CD4-positive, alpha-beta T cell (primary cell): ENCODE measurements at regions not wholly inside any gene's neighbourhood (a gene's known extent, or its start where the extent isn't known, plus 50 kb on each side); places are given as distances from the start of the nearest gene placed in this dataset.

Experiments used
- ATAC-seq: fragments of 200-7000 bp; cut with Tn5 transposase; one replicate; pipeline ENCODE4 v1.10.0; 2022; ENCODE audit warnings: mild to moderate bottlenecking; ENCODE audit not compliant: poor library complexity
- CTCF ChIA-PET: fragments of 350-600 bp; sonication (Branson Sonifier 250); formaldehyde crosslinking; loops from one replicate; lab custom pipeline; 2021; ENCODE audit warnings: antibody characterized with exemption, inconsistent platforms; lab: Charles Lee
- POLR2A ChIA-PET: fragments of 350-600 bp; sonication (Branson Sonifier 250); formaldehyde crosslinking; loops from one replicate; lab custom pipeline; 2021; ENCODE audit warnings: antibody characterized with exemption, inconsistent platforms; lab: Charles Lee
- DNase-seq, 14 experiments: peaks; one replicate each; pipeline ENCODE4 v3.0.0-alpha.2; 2013 to 2020; ENCODE audit warnings: mixed read lengths in 2 of 14
- H3K27ac ChIP-seq, 2 donors: one replicate each; pipeline versions ENCODE4 v1.5.1 to v1.7.0; 2013; ENCODE audit warnings: low read length in 2 of 2, low read depth in 1 of 2, mild to moderate bottlenecking in 1 of 2
- H3K27me3 ChIP-seq, 2 experiments: 1 replicate in 1 of 2; 2 replicates in 1 of 2; pipeline versions ENCODE4 v1.6.1 to v1.7.0; 2013; ENCODE audit warnings: low read length in 2 of 2, control low read depth in 1 of 2, mild to moderate bottlenecking in 1 of 2, moderate library complexity in 1 of 2; ENCODE audit not compliant: insufficient read depth in 2 of 2, control insufficient read depth in 1 of 2
- H3K36me3 ChIP-seq: one replicate; pipeline ENCODE4 v1.6.1; 2013; ENCODE audit warnings: low read length, control low read depth; ENCODE audit not compliant: insufficient read depth
- H3K4me1 ChIP-seq: one replicate; pipeline ENCODE4 v1.6.1; 2013; ENCODE audit warnings: low read length, control low read depth; ENCODE audit not compliant: insufficient read depth
- H3K4me3 ChIP-seq: one replicate; pipeline ENCODE4 v1.5.1; 2013; ENCODE audit warnings: mild to moderate bottlenecking, low read length, moderate library complexity
- H3K9me3 ChIP-seq, 2 experiments: 1 replicate in 1 of 2; 2 replicates in 1 of 2; pipeline versions ENCODE4 v1.6.1 to v1.7.0; 2013; ENCODE audit warnings: low read length in 2 of 2, mild to moderate bottlenecking in 2 of 2, control low read depth in 1 of 2, moderate library complexity in 1 of 2; ENCODE audit not compliant: control insufficient read depth in 1 of 2, insufficient read depth in 1 of 2
- H3K27ac Mint-ChIP-seq: one replicate; pipeline ENCODE4 v1.8.0; 2020; ENCODE audit warnings: mixed read lengths
- H3K27me3 Mint-ChIP-seq: one replicate; pipeline ENCODE4 v1.8.0; 2021; ENCODE audit warnings: mixed read lengths
- H3K36me3 Mint-ChIP-seq: one replicate; pipeline ENCODE4 v1.8.0; 2021; ENCODE audit warnings: low read depth, mixed read lengths
- H3K4me1 Mint-ChIP-seq: one replicate; pipeline ENCODE4 v1.8.0; 2021; ENCODE audit warnings: low read depth, mixed read lengths
- H3K4me3 Mint-ChIP-seq: one replicate; pipeline ENCODE4 v1.8.0; 2020; ENCODE audit warnings: mild to moderate bottlenecking, mixed read lengths
- H3K9me3 Mint-ChIP-seq: one replicate; pipeline ENCODE4 v1.8.0; 2020; ENCODE audit warnings: mixed read lengths
- intact Hi-C, 2 experiments: fragments of 100-400 bp; cut with DNase I in 1 of 2; cut with micrococcal nuclease in 1 of 2; formaldehyde crosslinking; loops; one replicate each; pipeline versions ENCODE4 v1.15.1 to v1.9.0; 2023 to 2025; cut with DNase I, micrococcal nuclease
- TF ChIP-seq, protein P1 (sequence below): fragments of 200-600 bp; IDR thresholded peaks from one replicate; pipeline ENCODE4 v1.8.0; 2022; ENCODE audit warnings: antibody characterized with exemption, mild to moderate bottlenecking

DNA sequence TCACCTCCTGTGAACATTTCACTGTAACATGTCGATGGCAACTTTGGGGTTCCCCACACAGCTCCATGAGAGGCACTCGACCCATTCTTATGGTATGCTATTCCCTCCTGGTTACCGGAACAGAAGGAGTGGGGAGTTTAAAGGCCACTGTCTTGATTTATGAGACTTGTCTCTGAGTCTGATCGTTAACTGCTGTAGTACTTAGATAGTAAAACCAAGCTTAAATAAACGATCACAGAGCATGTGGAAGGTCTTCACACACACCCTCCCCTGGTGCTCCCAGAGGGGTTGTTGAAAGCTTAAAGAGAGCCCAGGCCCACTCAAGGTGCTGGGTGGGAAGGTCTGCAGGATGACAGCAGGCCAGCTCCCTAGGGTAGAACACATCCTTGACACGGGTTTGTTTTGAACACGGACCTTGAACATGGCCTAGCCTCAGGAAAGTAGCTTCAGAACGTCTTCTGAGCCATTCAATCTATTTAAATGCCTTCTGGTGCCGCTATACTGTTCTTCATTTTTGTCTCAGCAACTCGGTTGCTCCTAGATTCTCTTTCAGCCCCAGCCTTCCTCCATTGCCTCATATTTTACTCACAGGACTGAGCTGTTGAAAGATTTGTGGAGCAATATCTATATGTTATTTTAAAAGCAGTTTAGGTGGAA lies 335.3 kb downstream of the FGFR2 start:
- Mint-ChIP-seq H3K27ac (no peak overlapping the region), H3K9me3 (no peaks in the 10 kb centered on the region), H3K27me3 (no peaks in the 10 kb centered on the region), H3K36me3 (no peaks in the 10 kb centered on the region), H3K4me3 (no peak overlapping the region), H3K4me1 (no peaks in the 10 kb centered on the region)
- no peaks in the 10 kb centered on the region for H3K27me3 ChIP-seq
- no peak overlapping the region for H3K4me3 ChIP-seq
- ATAC-seq (no peak), DNase-seq (no peak)
- POLR2A ChIA-PET = no interaction called here
- no peaks in the 10 kb centered on the region for H3K9me3 ChIP-seq
- no peaks in the 10 kb centered on the region for H3K36me3 ChIP-seq
- TF ChIP-seq, protein P1, sequence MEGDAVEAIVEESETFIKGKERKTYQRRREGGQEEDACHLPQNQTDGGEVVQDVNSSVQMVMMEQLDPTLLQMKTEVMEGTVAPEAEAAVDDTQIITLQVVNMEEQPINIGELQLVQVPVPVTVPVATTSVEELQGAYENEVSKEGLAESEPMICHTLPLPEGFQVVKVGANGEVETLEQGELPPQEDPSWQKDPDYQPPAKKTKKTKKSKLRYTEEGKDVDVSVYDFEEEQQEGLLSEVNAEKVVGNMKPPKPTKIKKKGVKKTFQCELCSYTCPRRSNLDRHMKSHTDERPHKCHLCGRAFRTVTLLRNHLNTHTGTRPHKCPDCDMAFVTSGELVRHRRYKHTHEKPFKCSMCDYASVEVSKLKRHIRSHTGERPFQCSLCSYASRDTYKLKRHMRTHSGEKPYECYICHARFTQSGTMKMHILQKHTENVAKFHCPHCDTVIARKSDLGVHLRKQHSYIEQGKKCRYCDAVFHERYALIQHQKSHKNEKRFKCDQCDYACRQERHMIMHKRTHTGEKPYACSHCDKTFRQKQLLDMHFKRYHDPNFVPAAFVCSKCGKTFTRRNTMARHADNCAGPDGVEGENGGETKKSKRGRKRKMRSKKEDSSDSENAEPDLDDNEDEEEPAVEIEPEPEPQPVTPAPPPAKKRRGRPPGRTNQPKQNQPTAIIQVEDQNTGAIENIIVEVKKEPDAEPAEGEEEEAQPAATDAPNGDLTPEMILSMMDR = no peak
- intact Hi-C loops = no loop called here
- H3K27ac ChIP-seq = no peak overlapping the region
- H3K4me1 ChIP-seq = no peaks in the 10 kb centered on the region
- CTCF ChIA-PET = no interaction called here

DNA sequence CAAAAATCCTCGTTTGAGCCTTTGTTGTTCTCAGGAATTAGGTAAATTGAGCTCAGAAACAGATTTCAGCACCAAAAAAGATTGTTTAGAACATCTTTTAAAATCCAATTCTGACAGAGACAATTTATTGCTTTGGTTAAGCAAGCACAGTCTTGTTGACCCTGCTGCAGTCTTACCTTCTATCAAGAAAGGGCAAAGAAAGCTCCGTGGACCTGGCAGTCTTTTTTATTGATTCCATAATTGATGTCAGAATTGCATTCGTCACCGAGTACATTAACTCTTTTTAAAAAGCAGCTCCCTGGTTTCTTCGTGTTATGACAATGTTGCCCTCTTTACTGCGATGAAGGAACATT lies 334.8 kb downstream of the FGFR2 start:
- DNase-seq = no peak
- Histone ChIP-seq H3K27me3 (no peaks in the 10 kb centered on the region), H3K4me3 (no peak overlapping the region), H3K9me3 (no peaks in the 10 kb centered on the region), H3K27ac (no peak overlapping the region), H3K36me3 (no peaks in the 10 kb centered on the region), H3K4me1 (no peaks in the 10 kb centered on the region)
- CTCF ChIA-PET = no interaction called here
- Mint-ChIP-seq H3K4me3 (no peak overlapping the region), H3K9me3 (no peaks in the 10 kb centered on the region), H3K27ac (no peak overlapping the region), H3K36me3 (no peaks in the 10 kb centered on the region), H3K4me1 (no peaks in the 10 kb centered on the region), H3K27me3 (no peaks in the 10 kb centered on the region)
- intact Hi-C loops = no loop called here
- TF ChIP-seq, protein P1 = no peak
- POLR2A ChIA-PET = no interaction called here
- ATAC-seq = no peak

DNA sequence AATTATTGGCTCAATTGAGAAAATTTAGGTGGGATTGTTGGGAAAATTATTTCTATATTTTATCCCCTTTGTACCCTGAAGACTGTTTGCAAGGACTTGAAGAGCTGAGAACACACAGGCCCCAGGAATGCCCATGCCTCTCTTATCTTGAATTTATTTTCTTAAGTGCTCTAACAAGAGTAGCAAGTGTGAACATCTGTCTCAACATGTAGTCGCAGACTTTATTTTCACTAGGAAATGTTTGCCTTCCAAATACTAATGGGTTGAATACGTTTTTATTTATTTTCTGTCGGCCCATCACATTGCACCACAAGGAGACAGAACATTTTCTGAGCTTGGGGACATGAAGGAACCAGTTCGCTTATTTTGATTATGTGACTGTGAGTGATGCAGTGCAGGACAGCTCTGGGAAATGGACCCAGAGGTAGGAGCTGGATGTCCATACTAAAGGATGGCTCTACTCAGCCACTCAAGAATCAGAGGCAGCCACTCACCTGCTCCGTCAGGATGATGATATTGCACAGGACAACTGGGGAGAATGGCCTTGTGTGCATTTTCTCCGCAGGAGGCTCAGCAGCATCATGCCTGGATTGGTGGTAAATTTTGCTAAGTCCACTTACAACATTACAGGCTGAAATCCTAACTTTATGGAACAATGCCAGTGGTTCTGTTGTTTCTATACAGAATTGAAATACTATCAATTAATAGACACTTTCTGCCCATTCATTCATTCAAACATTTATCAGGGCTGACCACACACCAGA lies 332.7 kb downstream of the FGFR2 start:
- no peak overlapping the region for H3K27ac ChIP-seq
- H3K4me3 ChIP-seq = no peak overlapping the region
- intact Hi-C loops = no loop called here
- CTCF ChIA-PET = no interaction called here
- no peaks in the 10 kb centered on the region for H3K27me3 ChIP-seq
- H3K9me3 Mint-ChIP-seq = no peaks in the 10 kb centered on the region
- no peak for ATAC-seq
- no peaks in the 10 kb centered on the region for H3K4me1 Mint-ChIP-seq
- no peaks in the 10 kb centered on the region for H3K36me3 ChIP-seq
- no peaks in the 10 kb centered on the region for H3K27me3 Mint-ChIP-seq
- TF ChIP-seq, protein P1 = no peak
- no peak overlapping the region for H3K27ac Mint-ChIP-seq
- H3K4me1 ChIP-seq = no peaks in the 10 kb centered on the region
- POLR2A ChIA-PET = no interaction called here
- H3K36me3 Mint-ChIP-seq = no peaks in the 10 kb centered on the region
- no peak for DNase-seq
- H3K4me3 Mint-ChIP-seq = no peak overlapping the region
- no peaks in the 10 kb centered on the region for H3K9me3 ChIP-seq
